ENCODE measurements at regions not wholly inside any gene's neighbourhood (a gene's known extent, or its start where the extent isn't known, plus 50 kb on each side); places are given as distances from the start of the nearest gene placed in this dataset.

DNA sequence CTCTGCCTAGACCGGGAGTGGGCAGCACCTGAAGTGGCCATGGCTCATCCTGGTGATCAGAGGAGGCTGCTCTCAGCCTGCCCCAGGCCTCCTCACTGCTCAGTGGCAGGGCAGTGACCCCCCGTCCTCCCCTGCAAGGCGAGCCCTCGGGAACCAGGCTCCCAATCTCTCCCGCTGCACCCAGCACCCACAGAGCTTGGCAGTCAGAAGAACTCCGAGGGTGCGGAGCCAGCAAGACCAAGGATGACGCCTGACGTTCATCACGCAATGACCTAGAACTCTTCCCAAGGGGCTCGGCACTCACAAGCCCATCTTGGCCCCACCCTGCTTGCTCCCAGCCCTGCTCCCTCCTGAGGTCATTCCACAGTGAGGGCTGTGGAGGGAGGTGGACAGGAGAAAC is 189.8 kb upstream of the SALL3 start:
- no peak overlapping the region for H3K27ac Mint-ChIP-seq
- TF ChIP-seq, protein P1, sequence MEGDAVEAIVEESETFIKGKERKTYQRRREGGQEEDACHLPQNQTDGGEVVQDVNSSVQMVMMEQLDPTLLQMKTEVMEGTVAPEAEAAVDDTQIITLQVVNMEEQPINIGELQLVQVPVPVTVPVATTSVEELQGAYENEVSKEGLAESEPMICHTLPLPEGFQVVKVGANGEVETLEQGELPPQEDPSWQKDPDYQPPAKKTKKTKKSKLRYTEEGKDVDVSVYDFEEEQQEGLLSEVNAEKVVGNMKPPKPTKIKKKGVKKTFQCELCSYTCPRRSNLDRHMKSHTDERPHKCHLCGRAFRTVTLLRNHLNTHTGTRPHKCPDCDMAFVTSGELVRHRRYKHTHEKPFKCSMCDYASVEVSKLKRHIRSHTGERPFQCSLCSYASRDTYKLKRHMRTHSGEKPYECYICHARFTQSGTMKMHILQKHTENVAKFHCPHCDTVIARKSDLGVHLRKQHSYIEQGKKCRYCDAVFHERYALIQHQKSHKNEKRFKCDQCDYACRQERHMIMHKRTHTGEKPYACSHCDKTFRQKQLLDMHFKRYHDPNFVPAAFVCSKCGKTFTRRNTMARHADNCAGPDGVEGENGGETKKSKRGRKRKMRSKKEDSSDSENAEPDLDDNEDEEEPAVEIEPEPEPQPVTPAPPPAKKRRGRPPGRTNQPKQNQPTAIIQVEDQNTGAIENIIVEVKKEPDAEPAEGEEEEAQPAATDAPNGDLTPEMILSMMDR (IDR thresholded peaks at IDR 0.05) = no peak
- Histone ChIP-seq H2AFZ (ENCODE audit: insufficient read depth, low read depth, low read length, poor library complexity, severe bottlenecking) (no peak overlapping the region), H3K4me3 (replicated peaks in 1 of 3; ENCODE audit: low read depth in 2 of 3, low read length in 3 of 3) (no peak overlapping the region), H3K79me2 (ENCODE audit: insufficient read depth, low read length) (no peaks in the 10 kb centered on the region), H3K27me3 (ENCODE audit: control insufficient read depth in 2 of 2, insufficient read depth in 2 of 2, low read length in 2 of 2) (no peaks in the 10 kb centered on the region), H3K27ac (ENCODE audit: low read depth in 1 of 2, low read length in 2 of 2) (no peak overlapping the region), H4K20me1 (ENCODE audit: insufficient read depth, low read length) (no peaks in the 10 kb centered on the region), H3K36me3 (replicated peaks in 1 of 2; ENCODE audit: control insufficient read depth in 1 of 2, insufficient read depth in 2 of 2, low read length in 2 of 2) (no peaks in the 10 kb centered on the region), H3K9ac (ENCODE audit: insufficient read depth, low read length, poor library complexity, severe bottlenecking) (no peak overlapping the region), H3K4me1 (ENCODE audit: control insufficient read depth in 1 of 2, insufficient read depth in 2 of 2, low read length in 2 of 2) (no peaks in the 10 kb centered on the region), H3K9me3 (replicated peaks in 1 of 2; ENCODE audit: control insufficient read depth in 1 of 2, insufficient read depth in 1 of 2, low read length in 2 of 2) (no peaks in the 10 kb centered on the region), H3K4me2 (replicated peaks; ENCODE audit: extremely low read depth, low read length, poor library complexity, severe bottlenecking) (no peak overlapping the region)
- 91% methylated on average over 11 of the region's 11 CpGs for WGBS (ENCODE audit: insufficient coverage)
- H3K27me3 Mint-ChIP-seq (ENCODE audit: low read depth in 3 of 3) = peaks cover 0 to 6% (median 0%) of the 10 kb centered on the region in 3 donors
- DNase-seq = no peak
- no peak overlapping the region for H3K4me3 Mint-ChIP-seq
- peaks cover 0 to 3% (median 0%) of the 10 kb centered on the region in 7 donors for H3K9me3 Mint-ChIP-seq
- H3K36me3 Mint-ChIP-seq = no peaks in the 10 kb centered on the region
- intact Hi-C loops (cut with micrococcal nuclease) = no loop called here
- no peaks in the 10 kb centered on the region for H3K4me1 Mint-ChIP-seq

DNA sequence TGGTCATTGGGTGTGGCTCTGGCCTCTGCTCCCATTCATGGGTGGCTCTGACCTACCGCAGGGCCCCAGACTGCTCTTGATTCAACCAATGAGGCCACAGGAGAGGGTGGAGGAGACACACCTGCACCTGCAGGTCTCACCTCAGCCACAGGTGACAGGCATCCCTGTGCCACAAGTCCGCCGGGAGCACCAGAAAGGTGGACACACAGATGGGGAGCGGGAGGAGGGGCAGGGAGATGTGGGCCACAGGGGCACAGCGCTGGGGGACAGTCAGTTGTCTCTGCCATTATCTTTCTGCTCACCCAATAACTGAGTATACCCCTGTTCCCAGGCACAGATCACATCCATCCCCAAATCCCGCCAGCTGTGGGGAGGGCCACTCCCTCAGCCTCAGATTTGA is 189.1 kb upstream of the SALL3 start:
- H3K27ac Mint-ChIP-seq = no peak overlapping the region
- 96% methylated on average over 5 of the region's 6 CpGs for WGBS (ENCODE audit: insufficient coverage)
- no peak for DNase-seq
- no peaks in the 10 kb centered on the region for H3K4me1 Mint-ChIP-seq
- no peak overlapping the region for H3K9ac ChIP-seq (ENCODE audit: insufficient read depth, low read length, poor library complexity, severe bottlenecking)
- H3K4me1 ChIP-seq (ENCODE audit: control insufficient read depth in 1 of 2, insufficient read depth in 2 of 2, low read length in 2 of 2) = no peaks in the 10 kb centered on the region
- TF ChIP-seq, protein P1 (IDR thresholded peaks at IDR 0.05) = no peak
- intact Hi-C loops (cut with micrococcal nuclease) = no loop called here
- no peaks in the 10 kb centered on the region for H4K20me1 ChIP-seq (ENCODE audit: insufficient read depth, low read length)
- no peaks in the 10 kb centered on the region for H3K36me3 ChIP-seq (replicated peaks in 1 of 2; ENCODE audit: control insufficient read depth in 1 of 2, insufficient read depth in 2 of 2, low read length in 2 of 2)
- H3K4me2 ChIP-seq (replicated peaks; ENCODE audit: extremely low read depth, low read length, poor library complexity, severe bottlenecking) = no peak overlapping the region
- H3K27me3 Mint-ChIP-seq (ENCODE audit: low read depth in 3 of 3) = peaks cover 0 to 6% (median 0%) of the 10 kb centered on the region in 3 donors
- H3K4me3 Mint-ChIP-seq = no peak overlapping the region
- no peaks in the 10 kb centered on the region for H3K27me3 ChIP-seq (ENCODE audit: control insufficient read depth in 2 of 2, insufficient read depth in 2 of 2, low read length in 2 of 2)
- H3K9me3 ChIP-seq (replicated peaks in 1 of 2; ENCODE audit: control insufficient read depth in 1 of 2, insufficient read depth in 1 of 2, low read length in 2 of 2) = no peaks in the 10 kb centered on the region
- no peaks in the 10 kb centered on the region for H3K36me3 Mint-ChIP-seq
- H3K27ac ChIP-seq (ENCODE audit: low read depth in 1 of 2, low read length in 2 of 2) = no peak overlapping the region
- no peak overlapping the region for H3K4me3 ChIP-seq (replicated peaks in 1 of 3; ENCODE audit: low read depth in 2 of 3, low read length in 3 of 3)
- H3K9me3 Mint-ChIP-seq = peaks cover 0 to 3% (median 0%) of the 10 kb centered on the region in 7 donors
- H3K79me2 ChIP-seq (ENCODE audit: insufficient read depth, low read length) = no peaks in the 10 kb centered on the region
- H2AFZ ChIP-seq (ENCODE audit: insufficient read depth, low read depth, low read length, poor library complexity, severe bottlenecking) = no peak overlapping the region
